ENCODE measurements at regions not wholly inside any gene's neighbourhood (a gene's known extent, or its start where the extent isn't known, plus 50 kb on each side); places are given as distances from the start of the nearest gene placed in this dataset.

DNA sequence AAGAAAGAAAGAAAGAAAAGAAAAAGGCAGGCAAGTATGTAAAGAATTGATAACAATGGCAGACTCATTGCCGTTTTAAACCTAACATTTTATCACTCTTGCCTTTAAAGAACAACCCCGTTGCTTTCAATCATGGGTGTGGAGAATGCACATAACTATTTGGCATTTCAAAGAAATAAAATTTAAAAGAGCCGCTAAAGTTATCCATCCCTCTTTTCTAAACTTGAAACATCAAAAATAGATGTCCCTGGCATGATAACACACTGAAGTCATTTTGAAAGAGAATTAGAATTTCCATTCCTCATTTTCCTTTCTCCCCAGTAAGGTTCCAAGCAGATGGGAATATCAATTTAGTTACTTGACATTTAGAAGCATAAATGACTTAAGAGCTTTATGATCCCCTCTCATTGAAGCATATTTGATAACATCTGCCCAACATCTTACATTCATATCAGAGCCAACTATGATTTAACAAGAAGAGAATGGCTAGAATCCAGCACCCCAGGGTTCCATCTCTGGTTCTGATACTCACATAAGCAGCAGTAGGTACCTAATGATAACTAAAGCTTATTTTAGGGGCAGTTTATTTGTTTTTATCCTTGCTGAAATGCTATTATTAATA, 529.6 kb upstream of the LRRC4C start:
- no peak overlapping the region for H3K4me3 Mint-ChIP-seq
- H3K9me3 Mint-ChIP-seq, result peaks cover 5% of the 10 kb centered on the region
- no peaks in the 10 kb centered on the region for H3K27me3 Mint-ChIP-seq (ENCODE audit: low read depth)
- no peak for DNase-seq (ENCODE audit: low read depth, low spot score)
- no peak overlapping the region for H3K27ac Mint-ChIP-seq (ENCODE audit: unreplicated experiment)
- TF ChIP-seq, protein P1, sequence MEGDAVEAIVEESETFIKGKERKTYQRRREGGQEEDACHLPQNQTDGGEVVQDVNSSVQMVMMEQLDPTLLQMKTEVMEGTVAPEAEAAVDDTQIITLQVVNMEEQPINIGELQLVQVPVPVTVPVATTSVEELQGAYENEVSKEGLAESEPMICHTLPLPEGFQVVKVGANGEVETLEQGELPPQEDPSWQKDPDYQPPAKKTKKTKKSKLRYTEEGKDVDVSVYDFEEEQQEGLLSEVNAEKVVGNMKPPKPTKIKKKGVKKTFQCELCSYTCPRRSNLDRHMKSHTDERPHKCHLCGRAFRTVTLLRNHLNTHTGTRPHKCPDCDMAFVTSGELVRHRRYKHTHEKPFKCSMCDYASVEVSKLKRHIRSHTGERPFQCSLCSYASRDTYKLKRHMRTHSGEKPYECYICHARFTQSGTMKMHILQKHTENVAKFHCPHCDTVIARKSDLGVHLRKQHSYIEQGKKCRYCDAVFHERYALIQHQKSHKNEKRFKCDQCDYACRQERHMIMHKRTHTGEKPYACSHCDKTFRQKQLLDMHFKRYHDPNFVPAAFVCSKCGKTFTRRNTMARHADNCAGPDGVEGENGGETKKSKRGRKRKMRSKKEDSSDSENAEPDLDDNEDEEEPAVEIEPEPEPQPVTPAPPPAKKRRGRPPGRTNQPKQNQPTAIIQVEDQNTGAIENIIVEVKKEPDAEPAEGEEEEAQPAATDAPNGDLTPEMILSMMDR (conservative IDR thresholded peaks at IDR 0.05), result no peak
- no peaks in the 10 kb centered on the region for H3K36me3 Mint-ChIP-seq (ENCODE audit: low read depth)
- H3K4me1 Mint-ChIP-seq, result peaks cover 4% of the 10 kb centered on the region

DNA sequence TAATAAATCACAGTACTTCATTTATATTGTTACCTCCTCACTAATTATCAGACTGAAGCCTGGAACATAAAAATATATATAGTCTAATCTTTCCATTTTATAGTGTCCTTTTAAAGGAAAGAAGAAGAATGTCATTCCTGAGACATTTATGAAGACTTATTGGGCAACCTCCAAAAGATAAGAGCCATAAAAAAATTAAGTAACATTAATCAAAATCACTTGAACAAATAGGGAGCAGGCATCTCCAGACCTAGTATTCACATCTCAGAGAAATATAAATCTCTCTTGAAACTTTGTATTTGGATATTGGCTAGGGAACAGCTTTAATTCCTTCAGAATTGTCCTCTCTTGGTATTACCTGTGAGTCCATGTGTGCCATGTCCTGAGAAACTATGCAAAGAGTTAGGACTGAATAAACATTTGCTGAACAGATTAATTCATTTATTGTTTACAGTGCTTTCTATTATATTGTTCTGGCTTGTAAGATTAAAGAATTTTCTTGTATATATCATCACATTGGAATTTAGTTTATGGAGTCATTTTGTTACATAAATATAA, 530.5 kb upstream of the LRRC4C start:
- peaks cover 5% of the 10 kb centered on the region for H3K9me3 Mint-ChIP-seq
- no peak overlapping the region for H3K27ac Mint-ChIP-seq (ENCODE audit: unreplicated experiment)
- TF ChIP-seq, protein P1 (conservative IDR thresholded peaks at IDR 0.05), result no peak
- no peaks in the 10 kb centered on the region for H3K4me1 Mint-ChIP-seq
- no peaks in the 10 kb centered on the region for H3K36me3 Mint-ChIP-seq (ENCODE audit: low read depth)
- no peak overlapping the region for H3K4me3 Mint-ChIP-seq
- H3K27me3 Mint-ChIP-seq (ENCODE audit: low read depth), result no peaks in the 10 kb centered on the region
- DNase-seq (ENCODE audit: low read depth, low spot score), result no peak

DNA sequence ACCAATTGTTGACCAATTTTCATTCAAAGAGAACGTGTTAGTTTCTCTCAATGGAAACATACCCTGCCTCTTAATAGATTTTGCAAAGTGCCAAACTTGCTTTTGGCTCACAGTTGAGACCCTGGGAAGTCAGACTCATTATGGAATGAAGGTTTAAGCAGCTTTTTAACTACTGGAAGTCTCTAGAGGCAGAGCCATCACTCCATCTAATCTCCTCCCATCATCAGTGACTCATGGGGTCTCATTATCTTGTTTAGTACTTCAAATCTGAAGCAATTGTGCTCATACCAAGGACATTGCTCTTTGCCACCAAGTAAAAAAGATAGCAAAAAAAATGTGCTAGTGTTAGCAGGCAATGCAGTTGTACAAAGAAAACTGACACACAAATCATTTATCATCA, 537.1 kb upstream of the LRRC4C start:
- peaks cover 5% of the 10 kb centered on the region for H3K9me3 Mint-ChIP-seq
- no peak overlapping the region for H3K27ac Mint-ChIP-seq (ENCODE audit: unreplicated experiment)
- H3K27me3 Mint-ChIP-seq (ENCODE audit: low read depth), result no peaks in the 10 kb centered on the region
- no peak overlapping the region for H3K4me3 Mint-ChIP-seq
- TF ChIP-seq, protein P1 (conservative IDR thresholded peaks at IDR 0.05), result no peak
- DNase-seq (ENCODE audit: low read depth, low spot score), result no peak
- no peaks in the 10 kb centered on the region for H3K4me1 Mint-ChIP-seq
- H3K36me3 Mint-ChIP-seq (ENCODE audit: low read depth), result no peaks in the 10 kb centered on the region

DNA sequence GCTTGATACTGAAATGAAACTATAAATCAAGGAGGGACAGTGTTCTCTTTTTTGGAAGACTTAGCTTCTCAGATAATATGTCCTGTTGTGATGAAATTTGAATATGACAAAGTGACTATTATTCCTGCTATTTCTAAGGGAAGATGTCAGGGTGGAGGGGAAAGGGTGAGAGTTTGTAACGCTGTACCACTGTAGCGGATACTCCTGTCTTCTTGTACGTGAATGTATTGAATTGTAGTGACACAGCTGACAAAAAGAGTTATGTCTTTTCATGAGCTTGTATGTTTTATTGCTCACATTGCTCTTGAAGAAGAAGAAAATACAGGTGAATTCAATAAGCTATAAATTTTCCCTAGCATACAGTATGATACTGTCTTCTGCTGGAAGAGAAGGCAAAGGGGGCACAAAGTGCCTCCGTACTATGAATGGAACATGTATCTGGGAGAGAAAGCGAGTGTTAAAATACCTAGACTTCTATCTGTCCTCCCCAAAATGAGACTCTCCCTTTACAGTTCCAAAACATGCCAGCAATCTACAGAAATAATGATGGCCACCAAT, 538.5 kb upstream of the LRRC4C start:
- H3K4me3 Mint-ChIP-seq, result no peak overlapping the region
- H3K4me1 Mint-ChIP-seq, result no peaks in the 10 kb centered on the region
- TF ChIP-seq, protein P1 (conservative IDR thresholded peaks at IDR 0.05), result no peak
- no peaks in the 10 kb centered on the region for H3K36me3 Mint-ChIP-seq (ENCODE audit: low read depth)
- peaks cover 2% of the 10 kb centered on the region for H3K9me3 Mint-ChIP-seq
- no peak for DNase-seq (ENCODE audit: low read depth, low spot score)
- no peak overlapping the region for H3K27ac Mint-ChIP-seq (ENCODE audit: unreplicated experiment)
- H3K27me3 Mint-ChIP-seq (ENCODE audit: low read depth), result no peaks in the 10 kb centered on the region

DNA sequence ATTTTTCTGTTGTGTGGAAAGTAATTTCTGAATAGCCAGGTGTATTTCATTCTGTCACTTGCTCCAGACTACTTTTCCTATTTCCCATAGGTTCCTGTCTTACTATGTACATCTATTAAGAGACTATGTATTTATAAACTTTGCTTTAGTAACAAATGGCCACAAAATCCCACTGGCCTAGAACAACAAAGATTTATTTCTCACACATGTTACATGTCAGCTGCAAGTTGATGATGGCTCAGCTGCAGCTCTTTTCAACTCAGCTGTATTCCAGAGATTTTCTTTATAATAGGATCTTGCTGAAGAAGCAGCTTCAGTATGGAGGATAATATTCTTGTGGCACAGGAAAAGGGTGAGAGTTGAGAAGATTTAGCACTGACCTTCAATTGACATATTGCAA, 539.6 kb upstream of the LRRC4C start:
- TF ChIP-seq, protein P1 (conservative IDR thresholded peaks at IDR 0.05), result no peak
- Mint-ChIP-seq H3K4me3 (no peak overlapping the region), H3K27me3 (ENCODE audit: low read depth) (no peaks in the 10 kb centered on the region), H3K4me1 (no peaks in the 10 kb centered on the region), H3K36me3 (ENCODE audit: low read depth) (no peaks in the 10 kb centered on the region), H3K9me3 (no peaks in the 10 kb centered on the region), H3K27ac (ENCODE audit: unreplicated experiment) (no peak overlapping the region)
- DNase-seq (ENCODE audit: low read depth, low spot score), result no peak

Measured in neural crest cell (in vitro differentiated cells).